Dendritic cell treated with granulocyte-macrophage colony-stimulating factor and Interleukin-4, amounts not matched to agents 40 ng/mL and 50 ng/mL, for 4 days (primary cell): ENCODE measurements at regions not wholly inside any gene's neighbourhood (a gene's known extent, or its start where the extent isn't known, plus 50 kb on each side); places are given as distances from the start of the nearest gene placed in this dataset.

Experiments used
- H3K27ac Mint-ChIP-seq: one replicate; pipeline ENCODE4 v1.8.0; 2022; ENCODE audit warnings: mild to moderate bottlenecking, mixed read lengths
- H3K27me3 Mint-ChIP-seq: one replicate; pipeline ENCODE4 v1.8.0; 2022; ENCODE audit warnings: mild to moderate bottlenecking, mixed read lengths
- H3K36me3 Mint-ChIP-seq: one replicate; pipeline ENCODE4 v1.8.0; 2022; ENCODE audit warnings: low read depth, mixed read lengths
- H3K4me1 Mint-ChIP-seq: one replicate; pipeline ENCODE4 v1.8.0; 2022; ENCODE audit warnings: low read depth, mixed read lengths
- H3K4me3 Mint-ChIP-seq: one replicate; pipeline ENCODE4 v1.8.0; 2022; ENCODE audit warnings: mild to moderate bottlenecking, moderate library complexity, mixed read lengths
- H3K9me3 Mint-ChIP-seq: one replicate; pipeline ENCODE4 v1.8.0; 2022; ENCODE audit warnings: mixed read lengths
- intact Hi-C: fragments of 100-400 bp; cut with micrococcal nuclease; formaldehyde crosslinking; loops from one replicate; pipeline ENCODE4 v1.15.0; 2022

- no peaks in the 10 kb centered on the region for H3K4me1 Mint-ChIP-seq
- H3K27ac Mint-ChIP-seq, result no peak overlapping the region
- peaks cover 12% of the 10 kb centered on the region for H3K9me3 Mint-ChIP-seq
- H3K36me3 Mint-ChIP-seq, result no peaks in the 10 kb centered on the region
- no peaks in the 10 kb centered on the region for H3K27me3 Mint-ChIP-seq
- H3K4me3 Mint-ChIP-seq, result no peak overlapping the region
- intact Hi-C loops, result no loop called here
These were observed 762.8 kb upstream of the NR2F2 start for GRCh38 chr15:95567686-95568085.

DNA sequence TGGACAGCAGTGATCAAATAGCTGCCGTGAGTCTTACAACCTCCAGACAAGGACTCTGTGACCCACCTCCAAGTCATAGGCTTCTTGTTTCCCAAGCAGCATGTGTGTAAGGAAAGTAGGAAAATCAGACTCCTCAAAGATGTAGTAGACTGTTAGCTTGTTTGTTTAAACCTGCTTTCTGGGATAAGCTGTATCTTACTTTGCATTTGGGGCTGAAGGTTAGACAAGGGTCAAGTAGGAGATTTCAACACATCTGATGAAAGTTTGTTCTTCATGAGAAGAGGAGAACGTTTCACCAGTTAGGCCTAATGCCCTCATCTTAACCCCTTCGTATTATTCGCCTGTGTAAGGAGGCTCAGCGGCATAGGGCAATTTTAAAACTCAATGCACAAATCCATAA is 756.4 kb upstream of the NR2F2 start:
- Mint-ChIP-seq H3K4me3 (no peak overlapping the region), H3K27me3 (no peaks in the 10 kb centered on the region), H3K4me1 (no peaks in the 10 kb centered on the region), H3K36me3 (no peaks in the 10 kb centered on the region), H3K27ac (no peak overlapping the region), H3K9me3 (peaks cover 17% of the 10 kb centered on the region)
- intact Hi-C loops, result no loop called here

- no peaks in the 10 kb centered on the region for H3K4me1 Mint-ChIP-seq
- H3K4me3 Mint-ChIP-seq, result no peak overlapping the region
- no peaks in the 10 kb centered on the region for H3K27me3 Mint-ChIP-seq
- H3K9me3 Mint-ChIP-seq, result peaks cover 2% of the 10 kb centered on the region
- intact Hi-C loops, result no loop called here
- H3K27ac Mint-ChIP-seq, result no peak overlapping the region
- H3K36me3 Mint-ChIP-seq, result no peaks in the 10 kb centered on the region
These were observed 752.6 kb upstream of the NR2F2 start for GRCh38 chr15:95577927-95578326.

- no peak overlapping the region for H3K4me3 Mint-ChIP-seq
- H3K9me3 Mint-ChIP-seq, result peaks cover 8% of the 10 kb centered on the region
- H3K27ac Mint-ChIP-seq, result no peak overlapping the region
- no peaks in the 10 kb centered on the region for H3K36me3 Mint-ChIP-seq
- intact Hi-C loops, result no loop called here
- no peaks in the 10 kb centered on the region for H3K4me1 Mint-ChIP-seq
- H3K27me3 Mint-ChIP-seq, result no peaks in the 10 kb centered on the region
These were observed 750.4 kb upstream of the NR2F2 start for GRCh38 chr15:95580121-95580520.

- Mint-ChIP-seq H3K4me3 (no peak overlapping the region), H3K4me1 (no peaks in the 10 kb centered on the region), H3K9me3 (peaks cover 15% of the 10 kb centered on the region)
These were observed 748.9 kb upstream of the NR2F2 start for GRCh38 chr15:95581595-95581994.

DNA sequence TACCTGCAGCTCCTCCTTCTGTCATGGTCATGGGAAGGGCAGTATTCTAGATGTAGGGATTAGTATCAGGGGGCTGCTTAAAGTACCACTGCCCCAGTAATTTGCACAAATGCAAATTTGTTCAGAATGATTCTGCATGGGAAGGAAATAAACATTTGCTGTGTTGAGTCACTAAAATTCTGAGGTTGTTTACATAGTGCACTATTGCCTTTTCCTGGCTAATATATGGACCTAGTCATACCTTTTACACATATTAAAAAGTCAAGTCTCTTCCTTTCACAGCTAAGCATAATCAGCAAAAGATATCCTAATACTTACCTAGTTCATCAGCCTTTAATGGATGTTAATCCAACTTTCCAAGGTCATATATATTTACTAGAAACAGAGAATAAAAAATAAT is 746.4 kb upstream of the NR2F2 start:
- H3K27me3 Mint-ChIP-seq, result no peaks in the 10 kb centered on the region
- no peak overlapping the region for H3K27ac Mint-ChIP-seq
- H3K9me3 Mint-ChIP-seq, result peaks cover 15% of the 10 kb centered on the region
- no peaks in the 10 kb centered on the region for H3K36me3 Mint-ChIP-seq
- H3K4me1 Mint-ChIP-seq, result no peaks in the 10 kb centered on the region
- intact Hi-C loops, result no loop called here
- H3K4me3 Mint-ChIP-seq, result no peak overlapping the region

More at GRCh38 chr15:95581595-95581994, 748.9 kb upstream of the NR2F2 start:
- H3K36me3 Mint-ChIP-seq, result no peaks in the 10 kb centered on the region
- no peak overlapping the region for H3K27ac Mint-ChIP-seq
- intact Hi-C loops, result no loop called here
- H3K27me3 Mint-ChIP-seq, result no peaks in the 10 kb centered on the region

GRCh38 chr15:95588056-95588455 is 742.4 kb upstream of the NR2F2 start:
- H3K9me3 Mint-ChIP-seq, result peaks cover 15% of the 10 kb centered on the region
- H3K27me3 Mint-ChIP-seq, result no peaks in the 10 kb centered on the region
- no peak overlapping the region for H3K4me3 Mint-ChIP-seq
- H3K27ac Mint-ChIP-seq, result no peak overlapping the region
- no peaks in the 10 kb centered on the region for H3K36me3 Mint-ChIP-seq
- intact Hi-C loops, result no loop called here
- no peaks in the 10 kb centered on the region for H3K4me1 Mint-ChIP-seq

GRCh38 chr15:95590533-95591044 is 739.9 kb upstream of the NR2F2 start:
- Mint-ChIP-seq H3K36me3 (no peaks in the 10 kb centered on the region), H3K4me1 (no peaks in the 10 kb centered on the region), H3K27me3 (no peaks in the 10 kb centered on the region), H3K27ac (no peak overlapping the region), H3K9me3 (peaks cover 2% of the 10 kb centered on the region), H3K4me3 (no peak overlapping the region)
- intact Hi-C loops, result no loop called here

GRCh38 chr15:95591270-95591669 is 739.2 kb upstream of the NR2F2 start:
- H3K4me1 Mint-ChIP-seq, result no peaks in the 10 kb centered on the region
- no peak overlapping the region for H3K4me3 Mint-ChIP-seq
- no peaks in the 10 kb centered on the region for H3K36me3 Mint-ChIP-seq
- intact Hi-C loops, result no loop called here
- H3K27ac Mint-ChIP-seq, result no peak overlapping the region
- H3K27me3 Mint-ChIP-seq, result no peaks in the 10 kb centered on the region
- no peaks in the 10 kb centered on the region for H3K9me3 Mint-ChIP-seq

DNA sequence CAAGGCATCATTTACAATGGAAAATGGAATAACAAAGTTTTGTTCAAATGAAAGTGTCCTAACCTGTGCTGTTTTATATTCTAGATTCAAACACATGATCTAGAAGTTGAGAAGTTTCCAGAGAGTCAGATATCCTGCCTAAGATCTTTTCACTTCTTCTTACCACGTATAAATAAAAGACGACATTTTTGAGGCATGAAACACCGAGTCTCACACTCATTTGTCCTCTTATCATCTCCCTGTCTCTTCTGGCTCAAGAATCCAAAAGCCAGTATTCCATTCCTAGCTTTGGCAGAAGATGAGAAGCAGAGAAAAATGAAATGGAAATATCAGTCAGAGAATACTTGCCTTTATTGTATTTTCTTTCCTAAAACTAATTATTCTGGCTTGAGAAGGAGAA is 738.6 kb upstream of the NR2F2 start:
- H3K27me3 Mint-ChIP-seq, result no peaks in the 10 kb centered on the region
- intact Hi-C loops, result no loop called here
- H3K27ac Mint-ChIP-seq, result no peak overlapping the region
- no peaks in the 10 kb centered on the region for H3K36me3 Mint-ChIP-seq
- no peaks in the 10 kb centered on the region for H3K4me1 Mint-ChIP-seq
- H3K9me3 Mint-ChIP-seq, result no peaks in the 10 kb centered on the region
- no peak overlapping the region for H3K4me3 Mint-ChIP-seq

DNA sequence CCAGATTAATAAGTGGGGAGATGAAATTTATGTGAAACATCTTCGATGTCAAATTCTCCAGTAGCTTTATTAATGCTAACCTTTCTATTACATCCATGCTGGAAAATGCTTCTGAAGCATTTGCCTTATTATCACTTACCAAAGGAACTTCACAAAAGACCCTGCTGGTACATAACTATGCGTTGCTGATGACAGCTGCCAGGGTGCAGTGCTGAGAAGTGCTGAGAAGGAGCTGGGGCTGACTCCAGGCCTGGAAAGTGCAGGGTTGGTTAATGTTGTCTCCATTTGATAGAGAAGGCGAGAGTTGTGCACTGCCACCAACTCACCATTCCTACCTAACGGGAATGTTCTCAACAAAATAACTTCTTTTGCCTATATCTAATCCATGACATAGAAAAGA is 736.0 kb upstream of the NR2F2 start:
- no peaks in the 10 kb centered on the region for H3K9me3 Mint-ChIP-seq
- no peaks in the 10 kb centered on the region for H3K27me3 Mint-ChIP-seq
- intact Hi-C loops, result no loop called here
- no peak overlapping the region for H3K4me3 Mint-ChIP-seq
- no peak overlapping the region for H3K27ac Mint-ChIP-seq
- no peaks in the 10 kb centered on the region for H3K4me1 Mint-ChIP-seq
- no peaks in the 10 kb centered on the region for H3K36me3 Mint-ChIP-seq

GRCh38 chr15:95595759-95596158 is 734.7 kb upstream of the NR2F2 start:
- no peak overlapping the region for H3K4me3 Mint-ChIP-seq
- H3K27ac Mint-ChIP-seq, result no peak overlapping the region
- peaks cover 7% of the 10 kb centered on the region for H3K9me3 Mint-ChIP-seq
- no peaks in the 10 kb centered on the region for H3K27me3 Mint-ChIP-seq
- no peaks in the 10 kb centered on the region for H3K36me3 Mint-ChIP-seq
- intact Hi-C loops, result no loop called here
- no peaks in the 10 kb centered on the region for H3K4me1 Mint-ChIP-seq

DNA sequence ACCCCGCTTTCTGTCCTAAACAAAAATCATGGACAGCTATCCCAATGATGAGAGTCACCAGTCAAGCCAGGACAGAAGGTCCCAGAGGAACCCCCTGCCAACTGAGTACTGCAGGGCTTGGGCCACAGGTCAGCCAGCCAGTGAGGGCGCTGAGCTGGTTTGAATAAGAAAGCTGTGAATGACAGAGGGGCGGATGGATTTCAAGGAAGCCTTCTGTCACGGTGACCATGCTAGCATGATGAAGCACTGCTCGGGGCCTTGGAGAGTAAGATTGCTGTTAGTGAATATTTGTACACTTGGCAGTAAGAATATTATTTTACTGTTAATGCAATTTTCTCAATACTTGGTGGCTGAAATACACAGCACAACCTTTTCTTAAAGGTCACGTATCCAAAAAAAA is 734.0 kb upstream of the NR2F2 start:
- Mint-ChIP-seq H3K27ac (no peak overlapping the region), H3K4me1 (no peaks in the 10 kb centered on the region), H3K9me3 (peaks cover 11% of the 10 kb centered on the region), H3K4me3 (no peak overlapping the region), H3K27me3 (no peaks in the 10 kb centered on the region), H3K36me3 (no peaks in the 10 kb centered on the region)
- intact Hi-C loops, result no loop called here

- H3K36me3 Mint-ChIP-seq, result no peaks in the 10 kb centered on the region
- intact Hi-C loops, result no loop called here
- H3K27ac Mint-ChIP-seq, result no peak overlapping the region
- peaks cover 19% of the 10 kb centered on the region for H3K9me3 Mint-ChIP-seq
- no peaks in the 10 kb centered on the region for H3K4me1 Mint-ChIP-seq
- no peak overlapping the region for H3K4me3 Mint-ChIP-seq
- H3K27me3 Mint-ChIP-seq, result no peaks in the 10 kb centered on the region
These were observed 732.1 kb upstream of the NR2F2 start for GRCh38 chr15:95598251-95598855.

DNA sequence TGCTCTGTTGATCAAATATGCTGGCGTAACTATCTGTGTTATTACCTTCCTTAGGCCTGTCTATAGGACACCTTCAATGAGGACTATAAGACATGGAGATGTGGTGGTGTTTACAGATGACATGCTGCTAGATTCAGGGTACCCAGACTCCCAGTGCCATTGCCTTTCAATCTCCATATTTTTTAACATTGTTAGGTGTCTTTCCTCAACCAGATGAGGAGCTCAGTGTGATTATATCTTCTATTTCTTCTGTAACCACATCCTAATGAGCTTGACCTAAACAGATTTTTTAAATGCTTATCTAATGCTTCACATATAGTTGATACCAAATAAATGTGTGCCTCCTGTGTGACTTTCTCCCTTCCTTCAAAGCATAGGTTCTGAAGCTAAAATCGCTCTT is 730.1 kb upstream of the NR2F2 start:
- H3K27ac Mint-ChIP-seq, result no peak overlapping the region
- H3K9me3 Mint-ChIP-seq, result peaks cover 19% of the 10 kb centered on the region
- no peak overlapping the region for H3K4me3 Mint-ChIP-seq
- H3K36me3 Mint-ChIP-seq, result no peaks in the 10 kb centered on the region
- H3K4me1 Mint-ChIP-seq, result no peaks in the 10 kb centered on the region
- H3K27me3 Mint-ChIP-seq, result no peaks in the 10 kb centered on the region
- intact Hi-C loops, result no loop called here
